GM19328 (cell line): ENCODE measurements at regions not wholly inside any gene's neighbourhood (a gene's known extent, or its start where the extent isn't known, plus 50 kb on each side); places are given as distances from the start of the nearest gene placed in this dataset.

Experiments used
- ATAC-seq: cut with Tn5 transposase; IDR thresholded peaks from one replicate; pipeline ENCODE4 v1.9.1; 2021; ENCODE audit warnings: mild to moderate bottlenecking, moderate library complexity; ENCODE audit not compliant: unreplicated experiment

- ATAC-seq, result no peak
These were observed 1742.8 kb downstream of the PCDH7 start for GRCh38 chr4:32462944-32463343.

GRCh38 chr4:32470087-32470585 lies 1750.0 kb downstream of the PCDH7 start:
- no peak for ATAC-seq

DNA sequence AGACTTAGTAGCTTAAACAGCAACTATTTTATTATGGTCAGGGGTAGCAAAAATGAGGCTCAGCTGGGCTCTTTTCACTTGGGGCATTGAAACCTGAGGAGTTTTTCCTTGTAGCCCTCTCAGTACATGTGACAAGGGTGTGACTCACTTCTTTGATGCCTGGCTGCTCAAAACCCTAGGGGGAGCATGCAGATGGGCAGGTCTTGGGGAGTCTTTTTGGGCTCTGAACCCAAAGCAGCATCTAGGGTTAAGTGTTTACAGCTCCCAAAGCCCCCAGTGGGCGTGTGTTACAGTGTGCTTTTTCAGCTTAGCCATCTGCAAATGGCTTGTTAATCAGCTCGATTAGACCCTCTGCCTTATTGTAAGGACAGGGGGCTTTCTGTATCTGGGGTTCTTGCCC lies 1752.7 kb downstream of the PCDH7 start:
- ATAC-seq, result no peak

DNA sequence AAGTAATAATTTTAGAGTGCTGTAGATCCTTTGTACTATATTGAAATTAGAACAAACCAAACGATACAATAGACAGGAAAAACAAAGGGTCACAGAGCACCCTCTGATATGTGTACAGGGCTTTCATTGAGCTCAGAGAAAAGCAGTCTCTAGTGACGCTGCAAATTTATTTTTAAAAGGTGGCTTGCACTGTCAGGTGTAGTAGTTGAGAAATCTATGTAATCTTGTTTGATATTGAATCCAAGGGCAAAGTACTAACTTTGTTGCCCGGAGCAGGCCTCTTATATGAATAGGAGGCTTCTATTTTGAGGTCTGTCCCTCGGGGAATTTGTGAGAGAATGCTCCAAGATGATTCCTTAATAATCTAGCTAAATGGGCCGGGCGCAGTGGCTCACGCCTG lies 1755.5 kb downstream of the PCDH7 start:
- no peak for ATAC-seq

DNA sequence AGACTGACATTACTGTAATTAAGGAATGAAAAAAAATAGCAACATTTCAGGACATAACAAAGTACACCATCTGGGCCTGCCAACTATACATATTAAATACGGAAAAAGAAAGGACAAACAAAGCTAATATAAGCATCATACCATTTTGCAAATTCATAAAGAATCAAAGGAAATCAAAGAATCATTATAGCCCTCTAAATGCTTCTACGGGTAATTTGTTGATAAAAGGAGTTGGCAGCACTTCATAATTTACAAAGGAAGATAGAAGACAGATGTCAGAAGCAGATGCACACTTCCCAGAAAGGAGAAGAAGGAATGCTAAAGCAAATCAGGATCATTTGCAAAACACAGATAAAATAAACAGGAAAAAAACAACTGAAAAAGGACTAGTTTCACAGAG lies 1757.3 kb downstream of the PCDH7 start:
- ATAC-seq, result no peak

GRCh38 chr4:32485956-32486355 lies 1765.8 kb downstream of the PCDH7 start:
- ATAC-seq, result no peak

- ATAC-seq, result no peak
These were observed 1768.5 kb downstream of the PCDH7 start for GRCh38 chr4:32488690-32489089.

- no peak for ATAC-seq
These were observed 1779.0 kb downstream of the PCDH7 start for GRCh38 chr4:32499171-32499570.

DNA sequence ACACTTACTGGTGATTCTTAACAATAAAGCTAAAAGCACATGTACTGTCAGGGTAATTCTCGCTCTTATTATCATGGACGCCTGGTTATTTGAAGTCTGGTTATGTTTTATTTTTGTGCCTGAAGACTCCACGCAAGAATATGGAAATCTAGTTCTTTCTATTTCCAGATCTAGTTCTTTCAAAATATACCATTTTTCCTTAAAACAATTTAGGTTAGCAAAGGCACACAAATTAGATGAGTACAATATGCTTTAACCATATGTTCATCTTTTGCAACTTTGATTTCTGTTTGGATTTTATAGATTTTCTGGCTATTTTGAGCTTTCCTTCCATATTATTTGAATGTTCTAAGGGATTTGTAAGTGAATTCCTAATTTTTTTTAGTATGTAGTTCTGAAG lies 1783.1 kb downstream of the PCDH7 start:
- no peak for ATAC-seq

- ATAC-seq, result no peak
These were observed 1785.9 kb downstream of the PCDH7 start for GRCh38 chr4:32506067-32506466.

- no peak for ATAC-seq
These were observed 1798.9 kb downstream of the PCDH7 start for GRCh38 chr4:32519060-32519459.

DNA sequence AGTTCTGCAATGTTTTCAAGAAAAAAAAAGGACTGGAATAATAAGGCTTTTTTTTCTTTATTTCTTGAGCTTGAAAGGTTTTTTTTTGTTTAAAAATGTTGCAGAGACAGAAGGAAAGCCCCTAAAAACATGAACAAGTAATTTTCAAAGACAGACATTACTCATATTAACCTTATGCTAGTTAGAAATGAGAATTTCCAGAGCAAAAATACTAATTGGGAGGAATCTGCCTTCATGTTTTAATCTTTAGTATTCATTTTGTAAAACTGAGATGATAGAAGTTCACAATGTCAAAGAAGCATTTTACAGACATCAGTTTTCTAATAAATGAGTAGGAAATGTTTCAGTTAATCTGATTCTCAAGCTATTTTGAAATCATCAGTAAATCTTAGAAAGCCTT lies 1805.3 kb downstream of the PCDH7 start:
- no peak for ATAC-seq

GRCh38 chr4:32544846-32545245 lies 1824.7 kb downstream of the PCDH7 start:
- no peak for ATAC-seq

- ATAC-seq, result no peak
These were observed 1831.8 kb downstream of the PCDH7 start for GRCh38 chr4:32551943-32552342.

GRCh38 chr4:32560306-32560705 lies 1840.1 kb downstream of the PCDH7 start:
- ATAC-seq, result no peak

DNA sequence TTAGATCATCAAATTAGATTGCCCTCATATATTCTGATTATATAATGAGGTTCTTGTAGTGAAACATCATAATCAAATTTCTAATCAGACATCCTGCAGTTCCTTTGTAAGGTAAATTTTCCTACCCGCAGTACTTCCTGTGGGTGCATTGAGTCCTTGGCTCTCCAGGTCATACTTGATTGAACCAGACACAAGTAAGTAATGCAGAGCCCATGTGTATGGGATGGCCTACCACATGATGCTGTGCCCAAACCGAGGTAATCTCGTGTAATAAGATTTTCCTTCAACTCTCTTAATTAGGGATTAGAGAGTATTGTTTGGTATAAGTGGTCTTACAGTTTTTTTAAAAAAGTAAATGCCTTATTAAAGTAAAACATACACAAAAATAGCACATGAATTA lies 1841.8 kb downstream of the PCDH7 start:
- ATAC-seq, result no peak

- ATAC-seq, result no peak
These were observed 1844.5 kb downstream of the PCDH7 start for GRCh38 chr4:32564626-32565025.

- ATAC-seq, result no peak
These were observed 1849.7 kb downstream of the PCDH7 start for GRCh38 chr4:32569861-32570260.

- ATAC-seq, result no peak
These were observed 1852.2 kb downstream of the PCDH7 start for GRCh38 chr4:32572366-32572765.

DNA sequence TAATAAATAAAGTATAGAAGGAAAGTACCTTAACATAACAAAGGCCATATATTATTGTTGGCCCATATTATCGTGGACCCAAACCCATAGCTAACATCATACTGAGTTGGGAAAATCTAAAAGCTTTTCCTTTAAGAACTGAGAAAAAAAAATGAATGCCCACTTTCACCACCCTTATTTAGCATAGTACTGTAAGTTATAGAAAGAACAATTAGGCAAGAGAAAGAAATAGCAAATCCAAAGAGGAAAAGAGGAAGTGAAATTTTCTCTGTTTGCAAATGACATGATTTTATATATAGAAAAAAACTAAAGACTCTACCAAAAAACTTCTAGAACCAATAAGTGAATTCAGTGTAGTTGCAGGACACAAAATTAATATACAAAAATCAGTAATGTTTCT lies 1854.6 kb downstream of the PCDH7 start:
- no peak for ATAC-seq

GRCh38 chr4:32589097-32589496 lies 1868.9 kb downstream of the PCDH7 start:
- no peak for ATAC-seq

DNA sequence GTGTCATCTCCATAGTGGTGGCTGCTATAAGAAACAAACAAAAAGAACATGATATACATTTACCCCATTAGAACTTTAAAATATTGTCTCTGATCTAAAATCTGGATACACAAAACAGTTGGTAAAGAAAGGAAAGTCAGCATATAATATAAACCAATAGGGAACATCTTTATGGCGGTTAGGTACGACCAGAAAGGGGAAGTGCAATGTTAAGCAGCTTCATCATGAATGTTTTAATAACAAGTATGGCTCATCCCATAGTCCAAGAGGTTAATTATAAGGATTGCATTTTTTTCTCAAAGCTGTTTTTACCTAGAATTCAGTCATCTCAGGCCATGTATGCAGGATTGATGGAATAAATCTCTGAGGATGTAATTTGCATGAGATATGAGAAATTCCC lies 1869.7 kb downstream of the PCDH7 start:
- ATAC-seq, result no peak

DNA sequence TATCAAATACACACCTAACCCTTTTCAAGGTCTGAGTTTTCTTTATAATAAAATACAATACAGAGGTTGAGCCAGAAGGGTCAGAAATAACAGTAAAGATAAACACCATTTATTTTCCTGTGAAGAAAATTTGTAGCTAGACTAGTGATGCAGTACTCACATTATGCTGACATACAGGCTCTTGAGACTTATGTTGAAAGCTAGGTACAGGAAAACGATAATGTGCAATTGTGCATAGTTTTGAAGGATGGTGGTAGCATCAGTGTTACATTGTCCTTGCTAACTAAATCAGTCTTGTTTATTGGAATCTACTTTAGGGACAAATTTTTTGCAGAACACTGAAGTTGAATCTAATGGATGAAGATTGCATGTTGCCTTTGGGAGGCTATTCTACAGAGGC lies 1877.2 kb downstream of the PCDH7 start:
- ATAC-seq, result no peak

DNA sequence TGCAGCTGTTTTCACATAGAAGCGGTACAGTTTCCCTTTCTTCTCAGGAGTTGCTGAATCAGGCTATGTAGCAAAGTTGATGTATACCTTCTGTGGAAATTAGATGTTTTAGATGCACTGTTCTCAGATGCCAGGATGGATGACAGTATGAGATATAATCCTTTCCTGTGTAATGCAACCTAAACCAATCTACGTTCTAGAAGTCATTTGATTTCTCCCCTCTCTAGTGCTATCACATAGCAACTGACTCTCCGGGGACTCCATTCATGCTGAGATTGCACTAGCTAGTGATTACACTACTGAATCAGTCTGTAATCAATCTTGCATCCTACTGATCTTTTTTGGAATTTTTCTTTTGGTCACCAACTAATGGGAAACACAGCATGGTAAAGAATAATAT lies 1881.7 kb downstream of the PCDH7 start:
- no peak for ATAC-seq
